Smooth muscle cell (in vitro differentiated cells): ENCODE measurements at regions not wholly inside any gene's neighbourhood (a gene's known extent, or its start where the extent isn't known, plus 50 kb on each side); places are given as distances from the start of the nearest gene placed in this dataset.

Experiments used
- DNase-seq: peaks from one replicate; lab custom pipeline; 2025; ENCODE audit not compliant: unreplicated experiment; lab: John Stamatoyannopoulos, UW
- H2AFZ ChIP-seq: fragments of 200-600 bp; sonication (generic); 2 replicates; pipeline ENCODE4 v1.6.0; 2016; ENCODE audit warnings: antibody characterized with exemption, low read depth, mild to moderate bottlenecking
- H3F3A ChIP-seq: fragments of 200-600 bp; sonication (generic); 2 replicates; pipeline ENCODE4 v1.6.0; 2017; ENCODE audit warnings: antibody characterized with exemption, low read depth
- H3K27ac ChIP-seq: fragments of 200-600 bp; sonication (generic); 2 replicates; pipeline ENCODE4 v1.5.1; 2016; ENCODE audit warnings: low read depth, mild to moderate bottlenecking
- H3K27me3 ChIP-seq: fragments of 200-600 bp; sonication (generic); 2 replicates; pipeline ENCODE4 v1.6.1; 2016; ENCODE audit warnings: low read depth, mild to moderate bottlenecking
- H3K36me3 ChIP-seq: fragments of 200-600 bp; sonication (generic); 2 replicates; pipeline ENCODE4 v1.5.1; 2016; ENCODE audit warnings: low read depth
- H3K4me1 ChIP-seq: fragments of 200-600 bp; sonication (generic); 2 replicates; pipeline ENCODE4 v1.5.1; 2016; ENCODE audit warnings: low read depth
- H3K4me2 ChIP-seq: fragments of 200-600 bp; sonication (generic); 2 replicates; pipeline ENCODE4 v1.6.0; 2016; ENCODE audit warnings: mild to moderate bottlenecking
- H3K4me3 ChIP-seq: fragments of 200-600 bp; sonication (generic); 2 replicates; pipeline ENCODE4 v1.5.1; 2016; ENCODE audit warnings: mild to moderate bottlenecking
- H3K79me2 ChIP-seq: fragments of 200-600 bp; sonication (generic); 2 replicates; pipeline ENCODE4 v1.6.0; 2016; ENCODE audit warnings: low read depth, mild to moderate bottlenecking
- H3K9ac ChIP-seq: fragments of 200-600 bp; sonication (generic); 2 replicates; pipeline ENCODE4 v1.6.0; 2016; ENCODE audit warnings: low read depth
- H3K9me3 ChIP-seq: fragments of 200-600 bp; sonication (generic); replicated peaks from 2 replicates; pipeline ENCODE4 v1.5.1; 2016; ENCODE audit warnings: low read depth
- H4K20me1 ChIP-seq: fragments of 200-600 bp; sonication (generic); 2 replicates; pipeline ENCODE4 v1.6.0; 2016; ENCODE audit warnings: low read depth
- CTCF ChIP-seq: fragments of 200-600 bp; sonication (generic); IDR thresholded peaks from 2 replicates; pipeline ENCODE4 v1.5.1; 2017; ENCODE audit warnings: borderline replicate concordance, mild to moderate bottlenecking, antibody characterized with exemption; ENCODE audit not compliant: insufficient read depth, poor library complexity, severe bottlenecking
- WGBS: methylation state at CpG from one replicate; pipeline ENCODE4 v1.1.7; 2016; ENCODE audit warnings: low lambda C conversion rate; 5-methylcytosine and 5-hydroxymethylcytosine counted together

GRCh38 chr21:28426545-28426944 lies 566.1 kb downstream of the LTN1 start:
- Histone ChIP-seq H3K4me3 (no peak overlapping the region), H2AFZ (no peak overlapping the region), H3K36me3 (no peaks in the 10 kb centered on the region), H3K9me3 (no peaks in the 10 kb centered on the region), H3K9ac (no peak overlapping the region), H3F3A (no peaks in the 10 kb centered on the region), H3K27ac (no peak overlapping the region), H3K4me1 (no peaks in the 10 kb centered on the region), H4K20me1 (no peaks in the 10 kb centered on the region), H3K27me3 (no peaks in the 10 kb centered on the region), H3K79me2 (no peaks in the 10 kb centered on the region), H3K4me2 (no peak overlapping the region)
- TF ChIP-seq CTCF: no peak
- DNase-seq: no peak

GRCh38 chr21:28423521-28424190 lies 569.0 kb downstream of the LTN1 start:
- Histone ChIP-seq H3K27ac (no peak overlapping the region), H3F3A (no peaks in the 10 kb centered on the region), H3K4me2 (no peak overlapping the region), H3K4me1 (no peaks in the 10 kb centered on the region), H3K27me3 (no peaks in the 10 kb centered on the region), H4K20me1 (no peaks in the 10 kb centered on the region), H3K9ac (no peak overlapping the region), H3K4me3 (no peak overlapping the region), H2AFZ (no peak overlapping the region), H3K79me2 (no peaks in the 10 kb centered on the region), H3K9me3 (no peaks in the 10 kb centered on the region), H3K36me3 (no peaks in the 10 kb centered on the region)
- DNase-seq: no peak
- 33% methylated on average over 3 of the region's 3 CpGs for WGBS
- TF ChIP-seq CTCF: no peak

GRCh38 chr21:28421716-28422524 lies 570.8 kb downstream of the LTN1 start:
- TF ChIP-seq CTCF: no peak
- no peaks in the 10 kb centered on the region for H3K9me3 ChIP-seq
- no peak overlapping the region for H2AFZ ChIP-seq
- no peak overlapping the region for H3K4me2 ChIP-seq
- no peaks in the 10 kb centered on the region for H3K4me1 ChIP-seq
- no peak overlapping the region for H3K27ac ChIP-seq
- no peaks in the 10 kb centered on the region for H3K79me2 ChIP-seq
- H3F3A ChIP-seq: no peaks in the 10 kb centered on the region
- WGBS: 95% methylated on average over 3 of the region's 3 CpGs
- H3K4me3 ChIP-seq: no peak overlapping the region
- H3K36me3 ChIP-seq: no peaks in the 10 kb centered on the region
- no peaks in the 10 kb centered on the region for H3K27me3 ChIP-seq
- DNase-seq: no peak
- no peak overlapping the region for H3K9ac ChIP-seq
- no peaks in the 10 kb centered on the region for H4K20me1 ChIP-seq
